SW480 (cell line): ENCODE measurements at regions not wholly inside any gene's neighbourhood (a gene's known extent, or its start where the extent isn't known, plus 50 kb on each side); places are given as distances from the start of the nearest gene placed in this dataset.

Experiments
- DNase-seq: peaks from one replicate; pipeline ENCODE4 v3.0.0-alpha.2; 2016; ENCODE audit warnings: low spot score

- no peak for DNase-seq
Measured at GRCh38 chr2:240226672-240227537, 86.4 kb upstream of the OTOS start.

DNA sequence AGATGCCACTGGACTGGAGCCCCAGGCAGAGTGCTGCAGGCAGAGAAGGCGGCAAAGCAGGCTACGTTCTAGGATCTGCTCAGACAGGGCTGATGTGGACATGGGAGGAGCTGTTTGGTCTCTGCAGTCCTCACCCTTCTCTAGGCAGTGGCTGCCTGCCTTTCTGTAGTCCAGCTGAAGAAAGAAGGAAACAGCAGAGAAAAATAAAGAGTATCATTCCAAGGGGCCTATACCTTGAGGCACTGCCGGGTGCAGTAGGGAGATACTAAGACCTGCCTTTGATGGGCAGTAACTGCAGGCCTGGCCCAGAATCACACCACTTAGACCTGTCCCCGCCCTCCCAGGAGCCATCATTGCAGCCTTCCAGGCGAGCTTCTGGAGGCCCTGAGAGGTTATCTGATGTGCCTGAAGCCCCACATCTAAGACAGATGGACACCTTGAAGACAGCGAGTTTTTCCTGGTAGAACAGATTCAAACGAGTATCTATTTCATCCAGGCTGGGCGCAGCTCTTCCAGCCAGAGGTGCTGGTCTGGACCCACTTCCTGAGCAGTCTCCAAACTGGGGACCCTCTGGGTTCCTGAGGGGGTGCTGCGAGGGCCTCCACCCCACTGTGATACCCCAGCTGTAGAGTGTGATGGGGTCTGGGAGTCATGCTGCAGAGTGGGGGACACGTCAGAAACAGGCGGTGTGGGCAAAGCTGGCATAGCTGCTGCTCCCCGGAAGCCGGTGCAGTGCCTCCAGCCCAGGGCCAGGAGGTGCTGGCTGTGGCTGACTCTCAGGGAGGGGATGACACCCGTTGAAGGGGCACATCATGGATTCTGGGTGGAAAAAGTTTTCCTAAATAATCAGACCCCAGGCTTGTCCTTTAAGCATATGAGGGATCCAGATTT is 87.3 kb upstream of the OTOS start:
- no peak for DNase-seq

DNA sequence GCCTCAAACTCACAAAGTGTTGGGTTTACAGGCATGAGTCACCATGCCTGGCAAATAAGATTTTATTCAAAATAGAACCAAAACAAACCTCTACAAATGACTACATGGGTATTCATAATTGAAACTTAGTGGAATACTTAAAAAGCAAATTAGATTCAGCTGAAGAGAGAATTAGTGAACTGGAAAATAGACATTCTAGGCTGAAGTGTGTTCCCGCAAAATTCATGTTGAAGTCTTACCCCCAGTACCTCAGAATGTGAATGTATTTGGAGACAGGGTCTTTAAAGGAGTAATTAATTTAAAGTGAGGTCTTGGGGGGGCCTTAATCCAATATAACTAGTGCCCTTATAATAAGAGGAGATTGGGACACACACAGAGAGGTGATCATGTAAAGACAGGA is 88.5 kb upstream of the OTOS start:
- no peak for DNase-seq

- DNase-seq = no peak
Measured at GRCh38 chr2:240229603-240230235, 89.3 kb upstream of the OTOS start.

GRCh38 chr2:240230291-240230931 is 90.0 kb upstream of the OTOS start:
- DNase-seq = no peak

DNA sequence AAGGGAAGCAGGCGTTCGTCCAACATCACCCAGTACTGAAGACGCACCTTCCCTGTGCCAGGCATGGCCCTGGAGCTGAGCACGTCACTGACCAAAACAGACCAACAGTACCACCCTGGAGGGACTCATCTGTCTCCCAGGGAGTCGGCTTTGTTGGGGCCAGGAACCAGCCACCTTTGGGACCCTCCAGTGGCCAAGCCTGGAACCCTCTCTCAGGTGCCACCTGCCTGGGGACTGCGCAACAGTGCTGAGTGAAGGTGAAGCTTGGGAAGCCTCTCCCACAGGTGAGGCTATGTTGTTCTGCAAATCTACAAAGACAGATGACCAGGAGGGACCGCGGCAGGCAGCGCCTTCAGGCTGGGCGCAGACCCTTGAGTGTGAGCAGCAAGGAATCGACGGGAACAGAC is 91.4 kb upstream of the OTOS start:
- DNase-seq = no peak

DNA sequence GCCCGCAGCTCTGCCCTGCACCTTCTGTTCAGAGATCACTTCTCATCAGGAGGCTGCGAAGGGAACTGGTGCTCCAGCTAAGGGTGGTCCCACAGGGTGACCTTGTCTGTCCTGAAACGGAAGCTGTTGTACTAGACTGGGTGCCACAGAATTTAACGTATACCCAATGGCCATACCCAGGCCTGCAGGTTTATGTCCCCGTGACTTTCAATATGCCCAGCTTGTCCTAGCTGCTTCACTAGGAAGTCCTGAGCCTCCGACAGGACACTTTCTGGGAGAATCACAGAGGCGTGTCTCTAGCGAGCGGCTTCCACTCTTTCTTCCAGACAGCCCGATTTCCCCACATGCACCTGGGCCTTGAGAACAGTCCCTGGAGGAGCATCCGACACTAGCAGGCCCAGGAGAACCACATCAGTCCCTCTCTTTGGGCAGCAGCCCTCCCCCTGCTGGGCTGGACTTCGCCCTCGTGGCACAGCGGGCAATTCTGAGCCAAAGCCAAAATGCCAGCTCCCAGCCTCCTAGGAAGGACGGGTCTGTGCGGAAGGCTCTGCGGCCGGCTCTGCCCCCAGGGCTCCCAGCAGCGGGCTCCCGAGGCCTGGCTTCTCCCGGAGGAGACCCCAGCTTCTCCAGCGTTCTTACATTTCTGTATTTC is 91.9 kb upstream of the OTOS start:
- no peak for DNase-seq

DNA sequence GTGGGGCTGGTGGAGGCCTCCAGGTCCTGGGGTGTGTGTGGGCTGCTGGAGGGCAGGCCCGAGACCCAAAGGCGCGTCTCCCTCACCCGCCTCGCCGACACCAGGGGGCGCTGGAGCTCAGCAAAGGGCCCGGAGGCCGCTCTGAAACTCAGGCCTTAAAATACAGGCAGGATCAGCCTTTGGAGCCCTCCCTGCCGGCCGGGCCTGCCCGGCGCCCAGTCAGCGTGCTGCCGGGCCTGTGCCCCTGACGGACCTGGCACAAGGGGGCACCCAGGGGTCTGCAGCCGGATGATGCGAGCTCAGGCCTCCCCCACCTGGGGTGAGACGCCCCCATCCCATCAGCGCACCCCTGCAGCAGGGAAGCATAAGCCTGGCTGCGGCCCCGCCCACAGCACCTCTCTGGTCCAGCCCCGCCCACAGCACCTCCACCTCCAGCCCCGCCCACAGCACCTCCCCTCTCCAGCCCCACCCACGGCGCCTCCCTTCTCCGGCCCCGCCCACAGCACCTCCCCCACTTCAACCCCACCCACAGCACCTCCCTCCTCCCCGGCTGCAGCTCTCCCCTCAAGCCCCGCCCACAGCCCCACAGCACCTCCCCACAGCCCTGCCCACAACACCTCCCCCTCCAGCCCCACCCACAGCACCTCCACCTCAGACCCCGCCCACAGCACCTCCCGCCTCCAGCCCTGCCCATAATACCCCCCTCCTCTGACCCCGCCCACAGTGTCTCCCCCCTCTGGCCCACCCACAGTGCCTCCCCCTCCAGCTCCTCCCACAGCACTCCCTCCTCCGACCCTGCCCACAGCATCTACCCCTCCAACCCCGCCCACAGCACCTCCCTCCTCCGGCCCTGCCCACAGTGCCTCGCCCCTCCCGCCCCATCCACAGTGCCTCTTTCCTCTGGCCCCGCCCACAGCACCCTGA is 92.8 kb upstream of the OTOS start:
- peak; percentile 82 for DNase-seq

GRCh38 chr2:240233885-240234502 is 93.5 kb upstream of the OTOS start:
- DNase-seq = no peak

DNA sequence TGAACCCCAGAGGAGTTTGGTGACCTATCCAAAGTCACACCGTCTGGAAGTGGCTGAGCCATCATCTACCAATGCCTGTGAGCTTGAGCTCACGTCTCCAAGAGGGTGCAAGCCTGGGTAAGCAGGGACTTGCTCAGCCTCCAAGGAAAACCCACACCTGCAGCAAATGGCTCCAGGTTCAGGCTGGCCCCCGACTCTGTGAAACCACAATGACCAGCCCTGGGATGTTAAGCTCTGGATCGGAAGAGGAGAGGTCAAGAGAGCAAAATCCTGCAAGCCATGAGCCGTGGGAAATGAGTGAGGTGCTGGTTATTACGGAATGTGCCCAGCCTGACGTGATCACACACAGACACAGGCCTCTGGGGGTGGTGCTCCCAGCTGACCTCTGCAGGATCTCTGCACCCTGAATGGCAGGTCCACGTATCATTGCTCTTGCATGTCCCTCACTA is 94.1 kb upstream of the OTOS start:
- no peak for DNase-seq

GRCh38 chr2:240235149-240235803 is 94.8 kb upstream of the OTOS start:
- DNase-seq = no peak

- no peak for DNase-seq
Measured at GRCh38 chr2:240235811-240236210, 95.4 kb upstream of the OTOS start.

GRCh38 chr2:240236217-240237111 is 96.0 kb upstream of the OTOS start:
- DNase-seq = no peak

GRCh38 chr2:240237609-240238174 is 97.2 kb upstream of the OTOS start:
- DNase-seq = no peak

- no peak for DNase-seq
Measured at GRCh38 chr2:240238201-240238600, 97.7 kb upstream of the OTOS start.

GRCh38 chr2:240238786-240239185 is 98.3 kb upstream of the OTOS start:
- no peak for DNase-seq

GRCh38 chr2:240239325-240239724 is 98.9 kb upstream of the OTOS start:
- no peak for DNase-seq
